ENCODE measurements at regions not wholly inside any gene's neighbourhood (a gene's known extent, or its start where the extent isn't known, plus 50 kb on each side); places are given as distances from the start of the nearest gene placed in this dataset.

DNA sequence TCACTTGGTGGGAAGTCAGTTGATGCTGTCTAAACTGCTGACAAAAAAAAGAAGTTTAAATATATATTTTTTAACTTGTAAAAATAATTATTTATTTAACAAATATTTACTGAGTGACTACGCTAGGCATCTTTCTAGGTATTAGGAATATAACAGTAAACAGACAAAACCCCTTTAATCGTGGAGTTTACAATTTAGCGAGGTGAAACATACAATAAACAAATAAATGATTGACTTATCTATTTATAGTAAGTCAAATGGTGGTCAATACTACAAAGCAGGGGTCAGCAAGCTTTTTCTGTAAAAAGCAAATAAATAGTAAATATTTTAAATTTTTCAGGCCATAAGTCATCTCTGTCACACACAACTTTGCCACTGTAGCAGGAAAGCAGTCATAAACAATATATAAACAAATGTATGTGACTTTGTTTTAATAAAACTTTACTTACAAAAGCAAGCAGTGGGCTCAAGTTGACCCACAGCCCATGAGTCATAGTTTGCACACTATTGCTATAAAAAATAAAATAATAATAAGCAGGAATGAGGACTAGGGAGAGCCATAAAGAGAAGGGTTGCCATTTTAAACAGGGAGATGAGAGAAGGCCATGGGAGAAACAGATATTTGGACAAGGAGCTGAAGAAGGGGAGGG is 263.9 kb downstream of the PLPP3 start:
- CTCF ChIA-PET (ENCODE audit: unreplicated experiment): no interaction called here
- POLR2A ChIA-PET: no interaction called here

DNA sequence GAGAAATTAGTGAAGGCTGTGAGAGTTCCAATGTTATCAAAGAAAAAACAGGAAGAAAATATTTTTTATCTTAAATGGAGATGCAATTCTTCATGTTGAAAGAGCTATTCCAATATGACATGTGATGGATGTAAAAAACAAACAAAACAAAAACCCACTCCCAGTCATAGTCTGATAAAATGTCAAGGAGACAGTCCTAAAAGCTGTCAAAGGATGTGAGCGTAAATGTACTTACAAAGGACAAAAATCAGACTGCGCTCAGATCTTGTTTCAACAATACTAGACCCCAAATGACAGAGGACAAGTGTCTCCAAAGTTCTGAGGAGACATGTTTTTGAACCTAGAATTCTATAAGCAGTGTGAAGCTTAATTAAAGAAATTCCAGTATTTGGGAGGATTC is 265.8 kb downstream of the PLPP3 start:
- BruUV-seq (replicated peaks): no TSS peak
- H3K4me2 ChIP-seq (ENCODE audit: low read length): no peak overlapping the region

More for the DNA sequence above, 263.9 kb downstream of the PLPP3 start:
- intact Hi-C loops (cut with micrococcal nuclease; ENCODE audit: unreplicated experiment): no loop called here
- Histone ChIP-seq H3K9me2 (ENCODE audit: insufficient read depth, low read length) (no peaks in the 10 kb centered on the region), H3K36me3 (ENCODE audit: insufficient read depth, low read length) (no peaks in the 10 kb centered on the region), H3K4me2 (ENCODE audit: low read length) (no peak overlapping the region), H3K9me3 (ENCODE audit: low read length) (no peaks in the 10 kb centered on the region), H3K79me2 (ENCODE audit: insufficient read depth, low read depth, low read length) (no peaks in the 10 kb centered on the region), H3K27ac (ENCODE audit: low read depth, low read length, poor library complexity, severe bottlenecking) (no peak overlapping the region), H2AFZ (ENCODE audit: low read length) (no peak overlapping the region), H3K4me1 (ENCODE audit: insufficient read depth, low read length, poor library complexity, severe bottlenecking) (no peaks in the 10 kb centered on the region), H3K4me3 (ENCODE audit: low read depth, low read length, poor library complexity, severe bottlenecking) (no peak overlapping the region), H4K20me1 (ENCODE audit: insufficient read depth, low read length) (no peaks in the 10 kb centered on the region)
- BruUV-seq (replicated peaks): no TSS peak
- no peak for TF ChIP-seq EZH2phosphoT487 (IDR thresholded peaks at IDR 0.05; ENCODE audit: borderline replicate concordance, low read depth, low read length)
- TF ChIP-seq, protein P1, sequence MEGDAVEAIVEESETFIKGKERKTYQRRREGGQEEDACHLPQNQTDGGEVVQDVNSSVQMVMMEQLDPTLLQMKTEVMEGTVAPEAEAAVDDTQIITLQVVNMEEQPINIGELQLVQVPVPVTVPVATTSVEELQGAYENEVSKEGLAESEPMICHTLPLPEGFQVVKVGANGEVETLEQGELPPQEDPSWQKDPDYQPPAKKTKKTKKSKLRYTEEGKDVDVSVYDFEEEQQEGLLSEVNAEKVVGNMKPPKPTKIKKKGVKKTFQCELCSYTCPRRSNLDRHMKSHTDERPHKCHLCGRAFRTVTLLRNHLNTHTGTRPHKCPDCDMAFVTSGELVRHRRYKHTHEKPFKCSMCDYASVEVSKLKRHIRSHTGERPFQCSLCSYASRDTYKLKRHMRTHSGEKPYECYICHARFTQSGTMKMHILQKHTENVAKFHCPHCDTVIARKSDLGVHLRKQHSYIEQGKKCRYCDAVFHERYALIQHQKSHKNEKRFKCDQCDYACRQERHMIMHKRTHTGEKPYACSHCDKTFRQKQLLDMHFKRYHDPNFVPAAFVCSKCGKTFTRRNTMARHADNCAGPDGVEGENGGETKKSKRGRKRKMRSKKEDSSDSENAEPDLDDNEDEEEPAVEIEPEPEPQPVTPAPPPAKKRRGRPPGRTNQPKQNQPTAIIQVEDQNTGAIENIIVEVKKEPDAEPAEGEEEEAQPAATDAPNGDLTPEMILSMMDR (conservative IDR thresholded peaks at IDR 0.05; ENCODE audit: low read length): no peak
- no peak for DNase-seq (ENCODE audit: low spot score)

DNA sequence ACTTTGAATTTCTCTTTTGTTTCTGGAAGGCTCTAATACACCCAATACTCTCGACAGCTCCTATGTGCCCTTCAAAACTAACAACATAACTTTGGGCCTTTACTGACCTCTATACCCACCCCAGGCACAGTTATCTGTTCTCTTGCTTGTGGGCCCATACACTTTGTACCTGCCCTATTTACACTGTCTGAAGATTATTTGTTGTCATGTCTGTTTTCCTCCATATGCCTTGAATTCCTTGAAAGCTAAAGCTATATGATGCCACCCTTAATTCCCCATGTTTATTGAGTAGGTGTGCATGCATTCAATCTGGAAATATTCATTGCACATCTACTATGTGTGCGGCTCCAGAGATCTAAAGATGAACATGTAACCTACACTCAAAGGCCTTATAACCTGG is 267.6 kb downstream of the PLPP3 start:
- Histone ChIP-seq H3K9me3 (ENCODE audit: low read length) (no peaks in the 10 kb centered on the region), H3K4me3 (ENCODE audit: low read depth, low read length, poor library complexity, severe bottlenecking) (no peak overlapping the region), H3K9me2 (ENCODE audit: insufficient read depth, low read length) (no peaks in the 10 kb centered on the region), H3K4me2 (ENCODE audit: low read length) (no peak overlapping the region), H3K4me1 (ENCODE audit: insufficient read depth, low read length, poor library complexity, severe bottlenecking) (no peaks in the 10 kb centered on the region), H2AFZ (ENCODE audit: low read length) (no peak overlapping the region), H3K27ac (ENCODE audit: low read depth, low read length, poor library complexity, severe bottlenecking) (no peak overlapping the region), H4K20me1 (ENCODE audit: insufficient read depth, low read length) (no peaks in the 10 kb centered on the region), H3K79me2 (ENCODE audit: insufficient read depth, low read depth, low read length) (no peaks in the 10 kb centered on the region), H3K36me3 (ENCODE audit: insufficient read depth, low read length) (no peaks in the 10 kb centered on the region)
- intact Hi-C loops (cut with micrococcal nuclease; ENCODE audit: unreplicated experiment): no loop called here
- TF ChIP-seq EZH2phosphoT487 (IDR thresholded peaks at IDR 0.05; ENCODE audit: borderline replicate concordance, low read depth, low read length): no peak
- TF ChIP-seq, protein P1 (conservative IDR thresholded peaks at IDR 0.05; ENCODE audit: low read length): no peak
- ChIA-PET POLR2A (interaction anchor here (0.5 kb wide), 1 partner anchor 24 kb away, joined by 4 read pairs; no protein-coding TSS in a partner anchor), CTCF (ENCODE audit: unreplicated experiment) (no interaction called here)
- no peak for DNase-seq (ENCODE audit: low spot score)
- BruUV-seq (replicated peaks): no TSS peak

More for the DNA sequence above, 265.8 kb downstream of the PLPP3 start:
- Histone ChIP-seq H3K79me2 (ENCODE audit: insufficient read depth, low read depth, low read length) (no peaks in the 10 kb centered on the region), H3K36me3 (ENCODE audit: insufficient read depth, low read length) (no peaks in the 10 kb centered on the region), H3K4me1 (ENCODE audit: insufficient read depth, low read length, poor library complexity, severe bottlenecking) (no peaks in the 10 kb centered on the region), H4K20me1 (ENCODE audit: insufficient read depth, low read length) (no peaks in the 10 kb centered on the region), H2AFZ (ENCODE audit: low read length) (no peak overlapping the region), H3K9me2 (ENCODE audit: insufficient read depth, low read length) (no peaks in the 10 kb centered on the region), H3K9me3 (ENCODE audit: low read length) (no peaks in the 10 kb centered on the region), H3K4me3 (ENCODE audit: low read depth, low read length, poor library complexity, severe bottlenecking) (no peak overlapping the region), H3K27ac (ENCODE audit: low read depth, low read length, poor library complexity, severe bottlenecking) (no peak overlapping the region)
- CTCF ChIA-PET (ENCODE audit: unreplicated experiment): no interaction called here
- TF ChIP-seq, protein P1 (conservative IDR thresholded peaks at IDR 0.05; ENCODE audit: low read length): no peak
- TF ChIP-seq EZH2phosphoT487 (IDR thresholded peaks at IDR 0.05; ENCODE audit: borderline replicate concordance, low read depth, low read length): no peak
- DNase-seq (ENCODE audit: low spot score): no peak
- POLR2A ChIA-PET: no interaction called here
- intact Hi-C loops (cut with micrococcal nuclease; ENCODE audit: unreplicated experiment): no loop called here
